ENCODE measurements at regions not wholly inside any gene's neighbourhood (a gene's known extent, or its start where the extent isn't known, plus 50 kb on each side); places are given as distances from the start of the nearest gene placed in this dataset.

GRCh38 chr3:159917141-159917540 lies 71.5 kb upstream of the IL12A start:
- Histone ChIP-seq H3K9me2 (replicated peaks; ENCODE audit: control insufficient read depth, low read length) (no peaks in the 10 kb centered on the region), H3K36me3 (ENCODE audit: control insufficient read depth, low read length) (no peaks in the 10 kb centered on the region), H3K9me3 (ENCODE audit: control insufficient read depth, insufficient read depth, low read length) (no peaks in the 10 kb centered on the region), H3F3A (ENCODE audit: control insufficient read depth, insufficient read depth) (no peaks in the 10 kb centered on the region), H3K4me3 (ENCODE audit: low read length) (no peak overlapping the region), H3K27ac (ENCODE audit: low read depth, low read length) (no peak overlapping the region), H4K20me1 (ENCODE audit: control insufficient read depth, insufficient read depth, low read depth, low read length) (no peaks in the 10 kb centered on the region), H3K79me2 (ENCODE audit: control insufficient read depth, low read length) (no peaks in the 10 kb centered on the region), H3K4me2 (ENCODE audit: low read length) (no peak overlapping the region), H3K27me3 (ENCODE audit: control insufficient read depth, low read length) (no peaks in the 10 kb centered on the region), H3K4me1 (ENCODE audit: control insufficient read depth, low read length) (no peaks in the 10 kb centered on the region)
- TF ChIP-seq CTCF (IDR thresholded peaks at IDR 0.05; ENCODE audit: low read depth, low read length, poor library complexity, severe bottlenecking) (no peak), EZH2phosphoT487 (IDR thresholded peaks at IDR 0.05; ENCODE audit: borderline replicate concordance, low read length) (no peak)

- Histone ChIP-seq H3K27ac (ENCODE audit: low read depth, low read length) (no peak overlapping the region), H3K36me3 (ENCODE audit: control insufficient read depth, low read length) (no peaks in the 10 kb centered on the region), H3K9me2 (replicated peaks; ENCODE audit: control insufficient read depth, low read length) (no peaks in the 10 kb centered on the region), H3K79me2 (ENCODE audit: control insufficient read depth, low read length) (no peaks in the 10 kb centered on the region), H3K4me3 (ENCODE audit: low read length) (no peak overlapping the region), H3K4me2 (ENCODE audit: low read length) (no peak overlapping the region), H3F3A (ENCODE audit: control insufficient read depth, insufficient read depth) (no peaks in the 10 kb centered on the region), H3K9me3 (ENCODE audit: control insufficient read depth, insufficient read depth, low read length) (no peaks in the 10 kb centered on the region), H3K4me1 (ENCODE audit: control insufficient read depth, low read length) (peaks cover 11% of the 10 kb centered on the region), H3K27me3 (ENCODE audit: control insufficient read depth, low read length) (no peaks in the 10 kb centered on the region), H4K20me1 (ENCODE audit: control insufficient read depth, insufficient read depth, low read depth, low read length) (no peaks in the 10 kb centered on the region)
- TF ChIP-seq EZH2phosphoT487 (IDR thresholded peaks at IDR 0.05; ENCODE audit: borderline replicate concordance, low read length) (no peak), CTCF (IDR thresholded peaks at IDR 0.05; ENCODE audit: low read depth, low read length, poor library complexity, severe bottlenecking) (no peak)
These were observed 68.8 kb upstream of the IL12A start for GRCh38 chr3:159919873-159920272.

GRCh38 chr3:159922193-159922840 lies 66.3 kb upstream of the IL12A start:
- H3K9me2 ChIP-seq (replicated peaks; ENCODE audit: control insufficient read depth, low read length), result no peaks in the 10 kb centered on the region
- H3K79me2 ChIP-seq (ENCODE audit: control insufficient read depth, low read length), result no peaks in the 10 kb centered on the region
- no peaks in the 10 kb centered on the region for H3F3A ChIP-seq (ENCODE audit: control insufficient read depth, insufficient read depth)
- no peaks in the 10 kb centered on the region for H3K9me3 ChIP-seq (ENCODE audit: control insufficient read depth, insufficient read depth, low read length)
- no peaks in the 10 kb centered on the region for H3K36me3 ChIP-seq (ENCODE audit: control insufficient read depth, low read length)
- no peak overlapping the region for H3K4me3 ChIP-seq (ENCODE audit: low read length)
- peak overlapping the region; percentile 43 for H3K4me2 ChIP-seq (ENCODE audit: low read length)
- H3K27ac ChIP-seq (ENCODE audit: low read depth, low read length), result no peak overlapping the region
- TF ChIP-seq CTCF (IDR thresholded peaks at IDR 0.05; ENCODE audit: low read depth, low read length, poor library complexity, severe bottlenecking), result no peak
- no peak for TF ChIP-seq EZH2phosphoT487 (IDR thresholded peaks at IDR 0.05; ENCODE audit: borderline replicate concordance, low read length)
- no peaks in the 10 kb centered on the region for H4K20me1 ChIP-seq (ENCODE audit: control insufficient read depth, insufficient read depth, low read depth, low read length)
- H3K27me3 ChIP-seq (ENCODE audit: control insufficient read depth, low read length), result no peaks in the 10 kb centered on the region
- peaks cover 11% of the 10 kb centered on the region for H3K4me1 ChIP-seq (ENCODE audit: control insufficient read depth, low read length)

Measured in DOHH2 (cell line).